HG03139 (cell line): ENCODE measurements at regions not wholly inside any gene's neighbourhood (a gene's known extent, or its start where the extent isn't known, plus 50 kb on each side); places are given as distances from the start of the nearest gene placed in this dataset.
"Not testable (repeated sequence)": the region's sequence is repeated elsewhere in the genome, so short reads cannot be mapped to it uniquely, and the experiment has no call there.

Experiments
- ATAC-seq: cut with Tn5 transposase; IDR thresholded peaks from one replicate; pipeline ENCODE4 v1.9.1; 2021; ENCODE audit not compliant: unreplicated experiment

DNA sequence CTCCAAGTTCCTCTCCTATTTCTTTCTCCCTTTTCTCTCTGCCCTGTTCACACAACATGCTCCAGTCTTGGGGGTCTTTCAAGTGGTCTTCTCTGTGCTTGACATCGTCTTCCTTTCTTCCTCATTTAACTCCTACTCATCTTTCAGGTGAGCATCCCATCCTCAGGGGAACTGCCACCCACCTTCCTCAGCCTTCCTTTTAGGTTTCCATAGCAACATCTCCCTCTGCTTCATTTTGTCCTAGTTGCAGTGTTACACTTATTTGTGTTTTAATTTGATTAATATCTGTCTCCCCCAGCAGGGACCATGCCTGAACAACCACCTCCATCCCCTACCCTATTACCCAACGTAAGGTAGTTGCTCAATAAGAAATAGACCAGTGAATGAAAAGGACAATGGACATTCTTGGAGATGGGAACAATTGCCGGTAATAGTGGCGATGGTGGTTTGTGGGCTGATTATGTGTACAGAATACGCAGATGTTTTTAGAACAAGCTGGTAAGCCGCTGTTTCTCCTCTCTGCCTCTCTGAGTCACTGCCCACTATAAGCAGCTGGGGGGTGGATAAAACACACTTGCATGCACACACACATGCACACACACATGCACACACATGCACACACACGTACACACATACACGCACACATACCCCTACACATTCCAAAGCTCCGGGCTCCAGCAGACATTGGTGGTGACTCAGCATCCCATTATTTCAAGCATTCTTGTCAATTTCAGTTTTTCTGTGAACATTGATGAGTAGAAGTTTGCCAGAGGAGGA lies 251.6 kb downstream of the GATA3 start:
- no peak for ATAC-seq

DNA sequence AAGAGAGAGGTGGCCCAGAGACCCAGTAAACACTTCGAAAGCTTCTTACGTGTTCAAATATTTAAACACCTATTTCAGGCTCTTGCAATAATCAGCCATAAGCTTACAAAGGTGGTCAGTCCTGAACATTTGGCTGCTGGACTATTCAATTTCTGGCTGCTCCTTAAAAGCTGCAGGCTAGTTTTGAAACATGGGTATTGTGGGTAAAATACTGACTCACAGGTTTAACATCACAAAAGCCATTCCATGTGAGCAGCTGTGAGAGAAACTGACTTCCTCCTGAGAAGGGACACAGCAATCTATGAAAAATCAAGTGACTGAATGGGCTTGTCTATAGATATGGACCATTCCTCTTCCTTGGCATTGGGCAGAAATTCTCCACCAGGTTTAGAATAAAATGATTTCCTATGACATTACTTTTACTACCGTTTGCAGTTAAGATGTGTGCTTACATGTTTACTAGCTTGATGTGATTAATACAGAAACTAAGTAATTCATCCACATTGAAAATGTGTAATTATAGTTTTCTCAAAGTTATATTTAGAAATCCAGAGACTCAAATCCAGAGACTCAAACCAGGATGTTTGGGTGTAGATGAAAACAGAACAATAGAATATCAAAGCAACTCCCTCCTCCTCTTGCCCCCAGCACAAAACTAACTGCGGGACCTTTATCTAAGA lies 252.3 kb downstream of the GATA3 start:
- ATAC-seq: no peak

DNA sequence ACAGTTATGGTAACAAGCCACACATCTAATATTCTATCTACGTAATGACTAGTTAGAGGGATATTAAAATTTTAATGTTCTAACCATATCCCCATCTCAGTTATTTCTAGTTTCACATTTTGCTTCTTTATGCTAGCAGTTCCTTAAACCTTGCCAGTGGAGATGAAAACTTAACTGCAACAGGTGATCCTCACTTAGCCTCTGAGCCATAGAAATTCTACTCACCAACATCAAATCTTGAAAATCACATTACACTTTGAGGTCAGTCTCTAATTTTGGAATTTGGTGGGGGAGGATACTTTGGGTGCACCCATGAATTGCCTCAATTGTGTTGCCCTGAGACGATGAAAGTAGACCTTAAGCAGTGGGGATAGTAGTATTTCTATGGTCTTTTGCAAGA lies 256.4 kb downstream of the GATA3 start:
- no peak for ATAC-seq

DNA sequence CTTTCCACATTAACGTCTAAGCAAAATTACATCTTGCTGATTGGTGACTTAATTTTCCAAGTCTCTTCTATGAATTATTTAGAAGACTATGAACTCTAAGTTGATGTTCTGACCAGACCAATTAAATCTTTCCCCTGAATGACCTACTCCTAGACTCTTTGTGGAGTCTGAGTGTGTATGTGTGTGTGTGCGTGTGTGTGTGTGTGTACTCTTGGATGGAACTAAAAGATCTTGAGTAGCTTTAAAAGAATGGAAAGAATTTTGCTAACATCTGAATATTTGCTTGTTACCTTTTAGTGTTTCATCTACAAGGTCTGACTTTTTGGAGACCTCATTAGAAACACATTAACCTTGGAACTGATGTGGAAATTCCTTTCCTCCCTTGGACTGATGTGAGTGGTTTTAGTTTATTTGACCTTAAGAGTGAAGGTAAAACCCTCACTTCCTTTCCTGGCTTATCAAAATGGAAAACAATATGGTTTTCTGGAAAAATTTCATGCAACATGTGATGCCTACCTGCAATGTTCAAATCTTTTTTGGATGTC lies 257.1 kb downstream of the GATA3 start:
- ATAC-seq: no peak

DNA sequence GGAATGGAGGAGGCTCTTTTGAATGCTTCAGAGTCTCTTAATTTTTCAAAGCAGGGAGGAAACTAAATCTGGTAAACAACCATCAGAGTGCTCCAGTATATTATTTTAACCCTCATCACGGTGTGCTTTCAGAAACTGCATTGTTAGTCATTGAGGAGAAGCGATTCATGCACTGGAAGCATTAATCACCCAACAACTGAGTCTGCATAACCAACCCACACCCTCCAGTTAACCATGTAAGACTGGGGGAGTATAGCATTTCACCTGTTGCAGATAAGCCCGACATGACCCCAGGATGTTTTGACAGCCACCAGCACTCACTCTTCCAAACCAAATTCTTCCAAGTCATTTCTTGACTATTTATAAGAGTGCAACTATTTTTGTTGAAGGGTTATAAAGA lies 257.6 kb downstream of the GATA3 start:
- no peak for ATAC-seq

DNA sequence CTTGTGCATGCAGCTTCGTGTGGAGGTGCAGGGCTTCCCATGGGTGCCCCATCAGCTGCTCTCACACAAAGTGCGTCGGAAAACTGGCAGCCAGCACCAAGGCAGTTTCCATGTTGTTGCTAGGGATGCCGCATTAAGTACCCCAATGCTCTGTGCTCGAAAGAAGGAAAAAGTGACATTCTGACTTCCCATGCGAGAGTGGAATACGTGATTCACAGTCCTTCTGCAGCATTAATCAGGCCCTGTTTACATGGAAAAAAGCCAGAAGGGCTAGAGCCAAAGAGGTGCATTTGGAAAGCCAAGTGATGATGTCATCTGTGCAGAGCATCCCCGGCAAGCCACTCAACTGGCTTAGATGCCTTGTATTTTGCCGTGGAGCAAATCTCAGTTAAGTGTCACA lies 258.3 kb downstream of the GATA3 start:
- ATAC-seq: no peak

DNA sequence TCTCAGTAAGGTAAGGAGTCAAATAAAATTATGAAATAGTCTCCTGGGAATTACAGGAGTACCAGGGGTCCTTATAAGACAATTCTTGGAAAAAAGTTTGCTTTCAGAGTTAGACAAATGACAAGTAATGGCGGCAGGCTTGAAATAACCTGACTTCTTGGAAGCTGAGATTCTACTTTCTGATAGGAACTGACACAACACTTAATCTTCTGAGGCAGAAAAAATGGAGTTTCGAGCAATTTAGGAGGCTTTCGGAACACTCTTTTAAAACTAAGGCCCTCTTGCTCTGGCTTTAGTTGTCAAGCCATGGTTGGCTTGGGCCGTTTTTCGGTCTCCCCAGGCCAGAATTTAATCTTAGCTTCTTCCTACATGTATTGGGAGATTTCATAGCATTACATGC lies 260.0 kb downstream of the GATA3 start:
- no peak for ATAC-seq

DNA sequence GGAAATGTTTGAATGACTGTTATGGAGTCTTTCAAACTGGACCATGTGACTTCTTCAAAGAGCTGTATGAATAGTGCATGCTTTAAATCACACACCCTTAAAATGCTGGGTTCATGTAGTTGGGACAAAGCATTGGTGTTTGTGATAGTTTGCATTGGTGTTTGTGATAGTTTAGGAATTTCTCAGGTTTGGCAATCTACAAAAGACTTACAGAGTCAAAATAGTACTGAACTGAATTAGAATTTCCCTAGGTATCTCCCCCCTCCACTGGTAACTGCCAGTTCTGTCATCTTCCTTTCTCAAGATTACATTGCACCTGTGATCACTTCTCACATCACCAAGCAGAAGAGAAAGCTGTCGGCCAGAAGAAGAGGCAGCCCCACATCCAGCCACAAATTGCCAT lies 261.1 kb downstream of the GATA3 start:
- ATAC-seq: no peak

DNA sequence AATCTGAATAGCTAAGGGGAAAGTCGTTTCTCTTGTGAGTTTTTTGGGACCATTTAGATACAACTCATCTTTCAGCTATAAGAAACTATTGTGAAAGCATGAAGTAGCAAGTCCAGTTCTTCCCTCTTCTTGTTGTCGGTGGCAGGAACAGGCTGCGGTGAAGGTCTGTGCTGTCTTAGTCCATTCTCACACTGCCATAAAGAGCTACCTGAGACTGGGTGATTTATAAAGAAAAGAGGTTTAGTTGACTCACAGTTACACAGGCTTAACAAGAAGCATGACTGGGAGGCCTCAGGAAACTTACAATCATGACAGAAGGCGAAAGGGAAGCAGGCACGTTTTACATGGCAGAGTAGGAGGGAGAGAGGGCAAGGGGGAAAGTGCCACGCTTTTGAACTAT lies 261.8 kb downstream of the GATA3 start:
- ATAC-seq: no peak

DNA sequence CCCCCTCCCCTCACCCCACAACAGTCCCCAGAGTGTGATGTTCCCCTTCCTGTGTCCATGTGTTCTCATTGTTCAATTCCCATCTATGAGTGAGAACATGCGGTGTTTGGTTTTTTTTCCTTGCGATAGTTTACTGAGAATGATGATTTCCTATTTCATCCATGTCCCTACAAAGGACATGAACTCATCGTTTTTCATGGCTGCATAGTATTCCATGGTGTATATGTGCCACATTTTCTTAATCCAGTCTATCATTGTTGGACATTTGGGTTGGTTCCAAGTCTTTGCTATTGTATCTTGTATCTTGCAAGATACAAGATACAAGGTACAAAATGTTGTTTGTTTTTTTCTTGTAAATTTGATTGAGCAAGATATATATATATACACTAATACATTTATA lies 263.9 kb downstream of the GATA3 start:
- ATAC-seq: not testable (repeated sequence)

DNA sequence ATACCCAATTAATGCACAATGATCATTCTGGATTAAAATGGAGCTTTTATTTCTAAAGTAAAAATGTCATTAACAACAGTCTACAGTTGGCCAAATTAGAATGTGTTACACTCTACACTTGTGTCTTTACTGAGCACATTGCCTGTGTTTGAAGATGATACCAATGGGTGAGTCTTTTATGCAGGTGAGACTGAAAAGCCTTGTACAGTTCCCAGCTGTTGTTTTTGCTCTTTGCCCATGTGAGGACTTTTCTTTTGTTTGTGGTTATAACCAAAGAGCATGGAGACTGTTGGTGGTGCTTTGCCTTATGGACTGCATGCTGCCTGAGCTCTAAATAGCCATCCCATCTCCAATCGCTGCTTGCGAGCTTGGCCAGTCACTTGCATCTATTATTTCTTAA lies 264.5 kb downstream of the GATA3 start:
- ATAC-seq: no peak

DNA sequence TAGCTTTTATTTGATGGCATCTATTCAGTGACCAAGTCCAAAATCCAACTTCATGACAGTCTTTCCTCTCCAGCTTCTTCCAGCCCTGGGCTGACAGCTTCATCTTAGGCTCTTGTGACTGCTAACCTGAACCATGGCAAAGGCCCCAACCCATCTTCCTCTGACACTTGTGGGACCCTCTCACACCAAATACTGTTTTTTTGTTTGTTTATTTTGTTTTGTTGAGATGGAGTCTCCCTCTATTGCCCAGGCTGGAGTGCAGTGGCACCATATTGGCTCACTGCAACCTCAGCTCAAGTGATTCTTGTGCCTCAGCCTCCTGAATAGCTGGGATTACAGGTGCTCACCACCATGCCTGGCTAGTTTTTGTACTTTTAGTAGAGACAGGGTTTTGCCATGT lies 265.2 kb downstream of the GATA3 start:
- ATAC-seq: no peak

DNA sequence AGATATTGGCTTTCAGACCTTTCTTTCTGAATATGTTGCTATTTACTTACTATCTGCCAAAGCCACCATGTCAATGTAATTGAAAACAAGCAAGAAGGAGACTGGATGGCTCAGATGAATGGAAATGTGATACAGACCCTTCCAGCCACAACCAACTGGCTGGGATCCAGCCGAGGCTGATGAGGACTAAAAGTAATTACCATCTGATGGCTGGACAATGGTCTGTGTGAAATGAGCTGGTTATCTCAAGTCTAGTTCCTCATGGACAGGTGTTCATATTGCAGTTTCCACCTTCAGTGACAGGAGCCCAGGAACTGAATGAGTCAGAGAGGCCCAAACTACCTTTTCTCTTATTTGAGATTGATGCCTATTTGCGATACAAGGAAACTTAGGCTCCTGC lies 267.5 kb downstream of the GATA3 start:
- no peak for ATAC-seq

DNA sequence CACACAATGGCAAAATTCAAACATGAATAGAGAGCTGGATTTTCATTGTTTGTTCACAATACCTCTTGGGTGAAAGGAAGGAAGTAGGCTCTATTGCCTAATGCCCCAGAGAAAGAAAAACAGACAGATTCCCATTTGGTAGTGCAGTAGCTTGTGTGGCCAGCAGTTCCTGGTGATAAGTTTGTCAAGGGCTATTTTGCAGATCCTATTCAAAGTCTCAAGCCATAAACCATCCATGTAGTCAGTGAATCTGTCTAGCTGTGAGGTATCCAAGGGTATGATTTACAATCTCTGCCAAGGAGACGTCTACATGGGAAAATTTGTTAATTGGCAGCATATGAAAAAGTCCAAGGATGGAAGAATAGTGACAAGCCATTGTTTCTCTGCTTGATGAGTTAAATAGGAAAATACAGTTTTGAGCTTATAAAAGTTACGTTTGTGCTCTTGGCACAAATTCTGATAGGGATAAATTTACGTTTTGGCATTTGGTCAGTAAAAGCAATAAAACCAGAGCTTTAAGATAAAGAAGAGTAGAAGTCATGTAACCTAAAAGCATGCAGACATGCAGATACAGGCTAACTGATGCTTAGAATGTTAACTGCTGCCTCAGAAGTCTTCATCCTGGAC lies 269.1 kb downstream of the GATA3 start:
- ATAC-seq: no peak

DNA sequence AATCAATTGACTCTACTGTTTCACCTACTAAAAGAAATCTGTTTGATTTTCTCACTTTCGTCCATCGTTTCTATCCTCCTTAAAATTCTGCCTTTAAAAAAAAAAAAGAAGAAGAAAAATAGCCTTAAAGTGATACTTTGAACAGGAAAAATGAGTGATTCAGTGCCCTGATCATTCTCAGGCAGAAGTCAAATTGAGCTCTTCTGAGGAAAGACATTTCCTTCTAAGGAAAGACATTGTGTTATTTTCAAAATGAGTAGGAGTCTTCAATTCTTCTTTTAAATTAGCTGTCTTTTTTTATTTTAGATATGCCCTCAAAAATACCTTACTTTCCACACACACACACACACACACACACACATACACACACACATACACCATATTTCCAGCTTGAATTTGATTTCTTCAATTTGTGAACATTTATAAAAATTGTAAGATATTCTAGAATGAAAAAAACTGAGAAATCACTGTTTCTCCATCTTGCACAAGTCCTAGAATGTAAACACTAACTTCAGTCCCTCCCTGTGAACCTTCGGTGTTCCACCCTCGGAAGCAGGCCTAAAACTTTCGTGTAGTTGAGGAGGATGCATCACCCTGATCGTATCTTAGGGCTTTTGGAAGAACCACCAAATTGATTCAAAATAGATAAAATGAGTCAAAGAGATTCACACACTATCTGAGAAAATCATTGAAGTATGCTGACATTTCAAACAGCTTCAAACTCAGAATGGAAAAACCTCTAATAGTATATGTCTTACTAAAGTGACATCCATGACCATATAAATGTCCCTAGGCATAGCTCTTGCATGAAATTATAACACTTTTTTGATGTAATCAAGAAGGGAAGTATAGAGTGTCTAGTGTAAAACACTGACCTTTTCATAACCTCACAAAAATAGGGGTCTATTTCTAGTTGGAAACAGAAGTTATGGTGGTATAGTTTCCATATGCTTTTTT lies 270.8 kb downstream of the GATA3 start:
- ATAC-seq: no peak

DNA sequence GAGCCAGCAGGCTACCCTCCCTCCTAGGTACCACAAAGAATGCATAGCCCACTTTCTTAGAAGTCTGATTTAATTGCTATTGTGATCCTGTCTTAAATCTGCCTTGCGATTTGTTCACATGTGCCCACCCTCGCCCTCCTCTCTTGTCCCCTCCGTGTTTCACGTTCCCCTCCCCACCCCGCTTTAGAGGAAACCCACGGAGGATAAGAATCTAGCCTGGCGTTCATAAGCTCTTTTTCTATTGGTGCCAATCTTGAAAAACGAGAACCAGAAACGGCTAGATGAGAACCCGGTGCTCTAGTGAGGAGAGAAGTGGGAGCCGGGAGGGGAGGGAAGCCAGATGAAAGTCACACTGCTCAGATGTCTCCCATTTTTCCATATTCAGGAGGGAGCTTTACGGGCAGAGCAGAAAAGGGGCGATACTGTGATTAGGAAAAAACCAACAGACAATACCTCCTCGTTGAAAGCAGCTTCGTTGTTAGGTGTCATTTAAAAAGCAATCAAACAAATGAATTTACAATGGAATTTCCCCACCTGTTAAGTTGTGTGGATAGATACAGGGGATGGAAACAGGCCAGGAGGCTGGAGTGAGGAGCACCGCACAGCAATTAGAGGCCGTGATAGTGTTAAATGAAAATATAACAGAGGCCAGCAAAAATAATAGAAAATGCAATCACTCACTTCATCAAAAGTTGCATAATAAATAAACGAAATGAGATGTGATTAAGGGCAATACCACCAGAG lies 272.1 kb downstream of the GATA3 start:
- ATAC-seq: no peak

DNA sequence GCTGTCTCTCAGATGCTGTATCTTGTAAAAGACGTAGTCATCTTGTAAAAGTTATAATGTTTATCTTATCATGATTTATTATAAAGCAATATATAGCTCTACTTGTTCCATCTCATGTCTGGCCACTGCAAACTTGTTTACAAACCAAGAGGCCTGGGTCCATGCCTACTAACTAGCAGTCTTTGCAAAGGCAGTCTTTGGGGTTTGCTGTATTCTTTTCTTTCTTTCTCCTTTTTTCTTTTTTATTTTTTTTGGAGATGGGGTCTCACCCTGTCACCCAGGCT lies 272.6 kb downstream of the GATA3 start:
- no peak for ATAC-seq

DNA sequence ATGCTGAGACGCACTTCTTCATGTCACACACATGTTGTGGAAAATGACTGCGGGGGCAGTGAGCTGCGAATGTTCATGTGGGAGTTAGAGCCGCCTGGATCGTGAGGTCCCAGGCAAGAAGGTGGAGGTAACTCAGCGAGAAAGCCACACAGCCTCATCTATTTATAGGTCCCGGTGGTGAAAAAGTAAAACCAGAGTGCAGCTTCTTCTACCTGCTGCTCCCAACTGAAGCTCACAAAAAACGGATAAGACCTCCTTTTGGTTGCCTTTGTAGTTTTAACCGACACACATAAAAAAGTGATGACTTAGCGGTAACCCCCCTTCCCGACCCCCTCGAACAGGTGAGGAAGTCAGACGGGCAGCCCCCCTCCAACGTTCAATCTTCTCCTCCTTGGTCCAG lies 276.9 kb downstream of the GATA3 start:
- ATAC-seq: no peak

DNA sequence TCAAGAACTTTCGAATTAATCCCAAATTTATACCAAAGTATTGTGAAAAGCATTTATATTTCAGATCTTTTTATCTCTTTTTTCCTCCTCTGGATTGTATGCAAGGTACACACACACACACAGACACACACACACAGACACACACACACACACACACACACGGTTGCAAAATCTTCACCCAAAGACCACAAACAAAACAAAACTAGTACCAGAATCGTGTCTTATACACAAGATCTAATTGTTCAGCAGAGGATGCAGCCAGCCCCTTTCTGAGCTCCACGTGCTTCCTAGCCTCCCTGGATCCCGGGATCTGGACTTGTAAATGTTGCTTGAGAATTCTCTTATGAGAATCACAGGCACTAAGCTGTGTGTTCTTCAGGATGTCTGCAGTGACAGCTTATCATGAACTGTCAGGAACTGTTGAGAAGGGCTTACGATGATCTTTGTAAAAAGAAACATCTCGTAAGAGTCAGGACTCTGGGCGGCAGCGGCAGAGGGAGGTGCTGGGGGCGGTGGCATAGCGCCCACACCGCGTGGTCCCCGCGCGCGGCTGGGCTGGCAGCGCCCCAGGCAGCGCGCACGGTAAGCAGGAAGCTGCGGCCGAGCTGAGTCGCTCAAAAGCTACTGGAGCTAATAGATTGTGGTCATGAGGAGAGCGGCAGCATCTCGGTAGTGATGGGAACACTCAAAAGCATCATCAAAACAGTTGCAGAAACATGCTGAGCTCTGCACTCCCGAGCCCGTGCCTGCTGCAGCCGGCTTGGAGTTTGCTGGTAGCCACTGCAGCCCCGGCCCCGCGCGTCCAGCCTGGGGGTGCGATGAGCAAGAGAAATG lies 277.6 kb downstream of the GATA3 start:
- peak; percentile 92 for ATAC-seq

DNA sequence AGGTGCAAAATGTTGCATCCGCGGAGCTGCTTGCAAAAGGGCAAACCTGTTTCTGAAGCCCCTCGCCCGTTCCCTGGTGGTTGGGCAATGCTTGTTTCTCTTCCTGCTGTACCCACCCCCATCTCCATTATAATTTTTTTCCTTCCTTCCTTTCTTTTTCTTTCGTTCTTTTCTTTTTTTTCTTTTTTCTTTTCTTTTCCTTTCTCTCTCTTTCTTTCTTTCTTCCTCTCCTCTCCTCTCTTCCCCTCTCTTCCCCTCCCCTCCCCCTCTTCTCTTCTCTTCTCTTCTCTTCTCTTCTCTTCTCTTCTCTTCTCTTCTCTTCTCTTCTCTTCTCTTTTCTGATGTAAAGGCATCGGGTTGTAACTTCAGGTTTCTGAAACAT lies 278.2 kb downstream of the GATA3 start:
- ATAC-seq: no peak
